ENCODE measurements at regions not wholly inside any gene's neighbourhood (a gene's known extent, or its start where the extent isn't known, plus 50 kb on each side); places are given as distances from the start of the nearest gene placed in this dataset.

DNA sequence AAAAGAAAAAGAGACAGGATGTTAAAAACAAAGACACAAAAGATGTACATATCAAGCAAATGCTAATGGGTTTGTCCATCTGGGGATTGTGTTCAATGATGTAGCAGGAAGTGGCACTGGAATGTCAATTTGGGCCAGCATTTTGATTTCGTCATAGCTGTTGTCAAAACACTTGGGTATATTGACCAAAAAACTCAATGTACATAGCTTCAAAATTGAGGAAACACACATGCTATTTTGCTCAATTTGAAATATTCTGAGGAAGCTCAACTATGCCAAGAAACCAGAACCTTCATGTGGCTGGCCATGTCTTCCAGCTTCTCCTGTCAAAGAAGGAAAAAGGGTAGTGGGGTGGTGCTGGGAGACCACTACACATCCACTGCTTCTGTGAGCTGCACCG lies 212.7 kb upstream of the GHITM start:
- no peak overlapping the region for H2AFZ ChIP-seq (ENCODE audit: low read length)
- DNase-seq = no peak
- H3K4me2 ChIP-seq (ENCODE audit: low read length) = no peak overlapping the region
- H3K79me2 ChIP-seq (ENCODE audit: low read length) = no peaks in the 10 kb centered on the region
- POLR2A ChIA-PET (ENCODE audit: unreplicated experiment) = no interaction called here
- no peaks in the 10 kb centered on the region for H3K36me3 ChIP-seq (ENCODE audit: low read depth, low read length)
- no peaks in the 10 kb centered on the region for H3K9me3 ChIP-seq (ENCODE audit: low read length)
- TF ChIP-seq EZH2 (IDR thresholded peaks at IDR 0.05; ENCODE audit: low read length, unreplicated experiment) = no peak
- TF ChIP-seq, protein P1, sequence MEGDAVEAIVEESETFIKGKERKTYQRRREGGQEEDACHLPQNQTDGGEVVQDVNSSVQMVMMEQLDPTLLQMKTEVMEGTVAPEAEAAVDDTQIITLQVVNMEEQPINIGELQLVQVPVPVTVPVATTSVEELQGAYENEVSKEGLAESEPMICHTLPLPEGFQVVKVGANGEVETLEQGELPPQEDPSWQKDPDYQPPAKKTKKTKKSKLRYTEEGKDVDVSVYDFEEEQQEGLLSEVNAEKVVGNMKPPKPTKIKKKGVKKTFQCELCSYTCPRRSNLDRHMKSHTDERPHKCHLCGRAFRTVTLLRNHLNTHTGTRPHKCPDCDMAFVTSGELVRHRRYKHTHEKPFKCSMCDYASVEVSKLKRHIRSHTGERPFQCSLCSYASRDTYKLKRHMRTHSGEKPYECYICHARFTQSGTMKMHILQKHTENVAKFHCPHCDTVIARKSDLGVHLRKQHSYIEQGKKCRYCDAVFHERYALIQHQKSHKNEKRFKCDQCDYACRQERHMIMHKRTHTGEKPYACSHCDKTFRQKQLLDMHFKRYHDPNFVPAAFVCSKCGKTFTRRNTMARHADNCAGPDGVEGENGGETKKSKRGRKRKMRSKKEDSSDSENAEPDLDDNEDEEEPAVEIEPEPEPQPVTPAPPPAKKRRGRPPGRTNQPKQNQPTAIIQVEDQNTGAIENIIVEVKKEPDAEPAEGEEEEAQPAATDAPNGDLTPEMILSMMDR (conservative IDR thresholded peaks at IDR 0.05; ENCODE audit: low read depth, low read length) = no peak
- no peak for TF ChIP-seq EZH2phosphoT487 (IDR thresholded peaks at IDR 0.05; ENCODE audit: borderline replicate concordance, low read length)
- H3K27me3 ChIP-seq (ENCODE audit: low read length) = no peaks in the 10 kb centered on the region
- no TSS peak for BruUV-seq (replicated peaks)
- no peaks in the 10 kb centered on the region for H4K20me1 ChIP-seq (ENCODE audit: low read length)
- CTCF ChIA-PET = no interaction called here
- no peak overlapping the region for H3K4me3 ChIP-seq (ENCODE audit: low read length)
- no peaks in the 10 kb centered on the region for H3F3A ChIP-seq (ENCODE audit: low read length, unreplicated experiment)
- no peak for ATAC-seq
- no peak overlapping the region for H3K27ac ChIP-seq (ENCODE audit: low read length)
- no peaks in the 10 kb centered on the region for H3K9me2 ChIP-seq (replicated peaks; ENCODE audit: low read length)
- no peaks in the 10 kb centered on the region for H3K4me1 ChIP-seq (ENCODE audit: insufficient read depth, low read length)
- H3K9ac ChIP-seq (ENCODE audit: low read length) = no peak overlapping the region
- intact Hi-C loops (cut with micrococcal nuclease) = no loop called here

DNA sequence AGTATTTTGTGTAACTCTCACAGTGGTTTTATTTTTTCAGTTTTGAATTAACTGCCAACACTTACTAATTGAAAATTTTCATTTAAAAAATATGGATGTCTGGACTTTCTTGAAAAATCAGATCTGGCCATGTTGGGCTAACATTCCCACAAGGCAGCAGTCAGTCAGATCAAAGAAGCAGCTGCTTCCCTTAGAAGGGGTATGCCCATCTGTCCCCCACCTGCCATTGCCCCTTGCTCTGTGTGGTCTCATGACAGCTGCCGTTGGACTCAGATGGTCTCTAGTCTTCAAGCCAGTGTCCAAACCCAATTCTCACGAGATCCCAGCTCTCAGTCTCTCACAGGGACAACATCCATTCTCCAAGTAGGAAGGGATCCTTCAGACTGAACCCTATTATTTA lies 212.1 kb upstream of the GHITM start:
- BruUV-seq (replicated peaks) = no TSS peak
- no peak overlapping the region for H3K9ac ChIP-seq (ENCODE audit: low read length)
- H3K4me2 ChIP-seq (ENCODE audit: low read length) = no peak overlapping the region
- no peaks in the 10 kb centered on the region for H3K36me3 ChIP-seq (ENCODE audit: low read depth, low read length)
- ChIA-PET CTCF (no interaction called here), POLR2A (ENCODE audit: unreplicated experiment) (no interaction called here)
- no peaks in the 10 kb centered on the region for H3K9me3 ChIP-seq (ENCODE audit: low read length)
- no peaks in the 10 kb centered on the region for H3K9me2 ChIP-seq (replicated peaks; ENCODE audit: low read length)
- H3K4me1 ChIP-seq (ENCODE audit: insufficient read depth, low read length) = no peaks in the 10 kb centered on the region
- intact Hi-C loops (cut with micrococcal nuclease) = no loop called here
- no peak overlapping the region for H3K4me3 ChIP-seq (ENCODE audit: low read length)
- H4K20me1 ChIP-seq (ENCODE audit: low read length) = no peaks in the 10 kb centered on the region
- no peaks in the 10 kb centered on the region for H3F3A ChIP-seq (ENCODE audit: low read length, unreplicated experiment)
- no peak for TF ChIP-seq EZH2phosphoT487 (IDR thresholded peaks at IDR 0.05; ENCODE audit: borderline replicate concordance, low read length)
- TF ChIP-seq, protein P1 (conservative IDR thresholded peaks at IDR 0.05; ENCODE audit: low read depth, low read length) = no peak
- TF ChIP-seq EZH2 (IDR thresholded peaks at IDR 0.05; ENCODE audit: low read length, unreplicated experiment) = no peak
- no peak overlapping the region for H2AFZ ChIP-seq (ENCODE audit: low read length)
- no peaks in the 10 kb centered on the region for H3K27me3 ChIP-seq (ENCODE audit: low read length)
- H3K79me2 ChIP-seq (ENCODE audit: low read length) = no peaks in the 10 kb centered on the region
- DNase-seq (no peak), ATAC-seq (no peak)
- H3K27ac ChIP-seq (ENCODE audit: low read length) = no peak overlapping the region

DNA sequence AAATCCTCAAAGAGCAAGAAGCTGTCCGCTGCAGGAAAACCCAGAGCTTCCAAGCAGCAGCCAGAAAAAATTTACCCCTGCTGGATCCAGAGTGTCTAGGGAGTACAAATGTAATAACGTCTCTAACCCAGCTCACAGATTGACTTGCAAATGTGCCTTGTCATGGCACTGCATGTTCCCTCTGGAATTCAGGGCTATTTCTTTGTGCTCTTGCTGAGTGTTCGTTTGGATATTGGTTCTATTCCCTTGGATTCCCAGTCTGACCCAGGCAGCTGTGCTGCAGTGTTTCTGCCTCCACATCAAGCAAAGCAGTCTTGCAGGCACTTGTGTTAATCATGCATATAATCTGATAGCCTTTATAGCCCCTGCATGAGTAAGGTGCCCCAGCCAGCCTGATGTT lies 209.9 kb upstream of the GHITM start:
- Histone ChIP-seq H3K36me3 (ENCODE audit: low read depth, low read length) (no peaks in the 10 kb centered on the region), H3K27me3 (ENCODE audit: low read length) (no peaks in the 10 kb centered on the region), H3K9ac (ENCODE audit: low read length) (no peak overlapping the region), H3K4me1 (ENCODE audit: insufficient read depth, low read length) (no peaks in the 10 kb centered on the region), H3K9me2 (replicated peaks; ENCODE audit: low read length) (no peaks in the 10 kb centered on the region), H3K4me2 (ENCODE audit: low read length) (no peak overlapping the region), H2AFZ (ENCODE audit: low read length) (no peak overlapping the region), H3K4me3 (ENCODE audit: low read length) (no peak overlapping the region), H3K9me3 (ENCODE audit: low read length) (no peaks in the 10 kb centered on the region), H3K27ac (ENCODE audit: low read length) (no peak overlapping the region), H3F3A (ENCODE audit: low read length, unreplicated experiment) (no peaks in the 10 kb centered on the region), H4K20me1 (ENCODE audit: low read length) (no peaks in the 10 kb centered on the region), H3K79me2 (ENCODE audit: low read length) (no peaks in the 10 kb centered on the region)
- ChIA-PET POLR2A (ENCODE audit: unreplicated experiment) (no interaction called here), CTCF (no interaction called here)
- intact Hi-C loops (cut with micrococcal nuclease) = no loop called here
- BruUV-seq (replicated peaks) = no TSS peak
- DNase-seq (no peak), ATAC-seq (no peak)
- no peak for TF ChIP-seq EZH2 (IDR thresholded peaks at IDR 0.05; ENCODE audit: low read length, unreplicated experiment)
- TF ChIP-seq, protein P1 (conservative IDR thresholded peaks at IDR 0.05; ENCODE audit: low read depth, low read length) = no peak
- no peak for TF ChIP-seq EZH2phosphoT487 (IDR thresholded peaks at IDR 0.05; ENCODE audit: borderline replicate concordance, low read length)

All from PC-3 (cell line).